SK-N-SH (cell line): ENCODE measurements at regions not wholly inside any gene's neighbourhood (a gene's known extent, or its start where the extent isn't known, plus 50 kb on each side); places are given as distances from the start of the nearest gene placed in this dataset.

Source experiments
- CHD2 ChIP-seq: fragments of 150-350 bp; IDR thresholded peaks from 2 replicates; pipeline ENCODE4 v1.6.1; 2018; ENCODE audit warnings: low read length; ENCODE audit not compliant: partially characterized antibody
- TF ChIP-seq, protein P1 (sequence below): fragments of 200-600 bp; sonication (generic); IDR thresholded peaks from 2 replicates; pipeline ENCODE4 v1.6.1; 2017; ENCODE audit warnings: antibody characterized with exemption, mild to moderate bottlenecking, moderate library complexity

DNA sequence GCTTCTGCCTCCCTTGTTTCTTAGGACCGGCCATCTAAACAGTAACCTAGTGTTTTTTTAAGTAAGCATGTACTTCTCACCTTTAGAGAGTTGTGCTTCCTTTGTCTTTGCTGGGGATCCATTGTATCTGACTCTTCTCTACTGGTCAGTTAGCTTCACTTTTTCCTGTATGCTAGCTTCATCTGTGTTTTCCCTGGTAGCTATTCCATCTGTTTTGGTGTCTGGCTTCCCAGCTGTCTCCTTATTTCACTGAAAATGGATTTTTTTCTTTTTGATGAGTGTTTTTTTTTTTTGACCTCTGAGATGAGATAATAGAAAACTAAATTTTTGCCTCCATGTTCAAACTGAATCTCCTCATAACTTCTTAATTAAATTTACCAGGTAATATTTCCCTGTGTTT is 637.0 kb upstream of the SLC10A2 start:
- no peak for TF ChIP-seq CHD2
- TF ChIP-seq, protein P1, sequence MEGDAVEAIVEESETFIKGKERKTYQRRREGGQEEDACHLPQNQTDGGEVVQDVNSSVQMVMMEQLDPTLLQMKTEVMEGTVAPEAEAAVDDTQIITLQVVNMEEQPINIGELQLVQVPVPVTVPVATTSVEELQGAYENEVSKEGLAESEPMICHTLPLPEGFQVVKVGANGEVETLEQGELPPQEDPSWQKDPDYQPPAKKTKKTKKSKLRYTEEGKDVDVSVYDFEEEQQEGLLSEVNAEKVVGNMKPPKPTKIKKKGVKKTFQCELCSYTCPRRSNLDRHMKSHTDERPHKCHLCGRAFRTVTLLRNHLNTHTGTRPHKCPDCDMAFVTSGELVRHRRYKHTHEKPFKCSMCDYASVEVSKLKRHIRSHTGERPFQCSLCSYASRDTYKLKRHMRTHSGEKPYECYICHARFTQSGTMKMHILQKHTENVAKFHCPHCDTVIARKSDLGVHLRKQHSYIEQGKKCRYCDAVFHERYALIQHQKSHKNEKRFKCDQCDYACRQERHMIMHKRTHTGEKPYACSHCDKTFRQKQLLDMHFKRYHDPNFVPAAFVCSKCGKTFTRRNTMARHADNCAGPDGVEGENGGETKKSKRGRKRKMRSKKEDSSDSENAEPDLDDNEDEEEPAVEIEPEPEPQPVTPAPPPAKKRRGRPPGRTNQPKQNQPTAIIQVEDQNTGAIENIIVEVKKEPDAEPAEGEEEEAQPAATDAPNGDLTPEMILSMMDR: no peak
